NCI-H69 (cell line): ENCODE measurements at regions not wholly inside any gene's neighbourhood (a gene's known extent, or its start where the extent isn't known, plus 50 kb on each side); places are given as distances from the start of the nearest gene placed in this dataset.

Experiments used
- DNase-seq: peaks from one replicate; lab custom pipeline; 2025; lab: John Stamatoyannopoulos, UW

DNA sequence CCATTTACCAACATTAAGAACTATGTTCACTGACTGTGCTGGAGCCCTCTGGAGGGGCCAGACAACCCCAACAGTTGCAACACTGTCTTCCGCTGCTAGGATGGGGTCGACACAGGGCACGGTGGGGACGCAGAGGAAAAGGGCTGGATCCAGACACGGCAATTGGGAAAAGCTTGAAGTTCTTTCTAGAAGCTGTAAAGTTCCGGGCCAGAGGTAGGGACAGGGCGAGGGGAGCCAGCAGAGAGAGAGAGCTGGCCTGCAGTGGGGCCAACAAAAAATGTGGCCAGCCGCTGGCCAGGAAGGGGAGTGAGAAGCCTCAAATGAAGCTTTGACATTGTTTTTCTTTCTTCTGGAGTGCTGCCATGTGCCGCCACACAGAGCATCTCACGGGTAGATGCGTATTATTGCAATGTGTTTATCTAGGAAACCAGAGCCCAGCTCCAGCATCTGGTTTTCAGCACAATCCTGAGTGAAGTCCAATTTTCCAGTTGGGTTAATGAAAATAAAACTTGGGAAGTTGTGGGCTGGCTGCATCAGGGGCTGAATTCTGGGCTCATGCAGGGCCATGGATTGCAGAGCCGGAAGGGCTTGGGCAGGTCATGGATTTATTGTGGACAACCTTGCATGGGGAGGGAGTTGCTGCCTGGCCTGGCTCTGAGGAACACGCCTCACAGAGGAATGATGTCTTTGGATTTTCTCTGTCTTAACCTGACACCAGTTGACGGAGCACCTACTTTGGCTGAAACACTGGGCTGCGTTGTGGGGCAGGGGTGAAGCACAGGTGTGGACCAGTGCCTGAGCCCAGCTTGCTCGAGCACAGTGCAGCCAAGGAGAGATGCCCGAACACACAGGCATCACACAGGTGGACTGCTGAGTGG is 67.6 kb upstream of the AMPD3 start:
- DNase-seq = no peak

DNA sequence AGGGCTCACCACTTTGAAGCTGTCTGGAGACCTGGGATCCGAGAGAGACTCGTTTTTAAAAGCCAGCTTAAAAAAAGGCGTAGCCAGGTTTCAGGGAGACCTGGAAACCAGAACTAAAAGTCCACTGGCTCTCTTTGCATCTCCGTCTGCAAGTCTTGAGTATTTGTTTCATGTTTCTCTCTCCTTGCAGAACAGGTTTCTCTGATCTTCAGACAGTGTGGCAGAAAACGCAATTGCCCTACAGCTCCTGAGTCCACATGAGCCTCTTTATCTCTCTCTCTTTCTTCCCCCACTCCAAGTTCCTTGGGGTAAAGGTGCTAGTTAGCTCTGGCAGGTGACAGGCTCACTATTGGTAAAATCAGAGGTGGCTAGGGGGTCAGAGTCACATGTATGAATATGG is 67.0 kb upstream of the AMPD3 start:
- no peak for DNase-seq

DNA sequence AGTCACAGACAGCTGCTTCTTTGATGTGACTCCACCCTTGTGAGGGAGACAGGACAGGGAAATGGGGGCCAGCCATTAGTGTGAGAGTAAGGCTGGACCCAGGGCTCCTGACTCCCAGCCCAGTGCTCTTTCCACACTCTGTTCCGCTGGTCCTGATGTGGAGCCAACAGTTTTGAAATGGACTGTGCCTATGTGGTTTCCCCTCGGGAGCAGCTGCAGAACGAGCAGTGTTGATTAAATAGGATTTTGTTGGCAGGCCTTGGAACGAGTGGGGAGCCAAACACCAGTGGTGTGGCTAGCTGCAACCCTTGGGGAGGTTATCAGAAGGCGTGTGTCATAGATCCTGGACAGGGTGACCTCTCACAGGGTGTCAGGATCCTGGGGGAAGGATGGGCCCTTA is 66.5 kb upstream of the AMPD3 start:
- DNase-seq = no peak

DNA sequence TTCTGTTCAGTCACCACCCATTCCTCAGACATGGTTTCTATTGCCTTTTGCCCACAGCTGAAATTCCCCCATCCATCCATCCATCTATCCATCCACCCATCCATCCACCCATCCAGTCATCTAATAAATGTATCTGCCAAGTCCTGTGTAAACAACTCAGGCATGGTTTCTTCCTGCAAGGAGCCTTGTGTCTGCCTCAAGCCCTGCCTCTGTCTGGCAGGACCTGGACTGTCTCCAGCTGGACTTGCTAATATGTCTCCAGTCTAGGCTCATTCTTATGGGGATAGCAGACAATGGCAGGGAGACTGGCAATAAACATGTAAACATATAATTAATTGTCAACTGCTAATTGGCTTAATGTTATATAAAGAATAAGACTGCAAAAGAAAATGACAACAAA is 64.7 kb upstream of the AMPD3 start:
- DNase-seq = no peak

DNA sequence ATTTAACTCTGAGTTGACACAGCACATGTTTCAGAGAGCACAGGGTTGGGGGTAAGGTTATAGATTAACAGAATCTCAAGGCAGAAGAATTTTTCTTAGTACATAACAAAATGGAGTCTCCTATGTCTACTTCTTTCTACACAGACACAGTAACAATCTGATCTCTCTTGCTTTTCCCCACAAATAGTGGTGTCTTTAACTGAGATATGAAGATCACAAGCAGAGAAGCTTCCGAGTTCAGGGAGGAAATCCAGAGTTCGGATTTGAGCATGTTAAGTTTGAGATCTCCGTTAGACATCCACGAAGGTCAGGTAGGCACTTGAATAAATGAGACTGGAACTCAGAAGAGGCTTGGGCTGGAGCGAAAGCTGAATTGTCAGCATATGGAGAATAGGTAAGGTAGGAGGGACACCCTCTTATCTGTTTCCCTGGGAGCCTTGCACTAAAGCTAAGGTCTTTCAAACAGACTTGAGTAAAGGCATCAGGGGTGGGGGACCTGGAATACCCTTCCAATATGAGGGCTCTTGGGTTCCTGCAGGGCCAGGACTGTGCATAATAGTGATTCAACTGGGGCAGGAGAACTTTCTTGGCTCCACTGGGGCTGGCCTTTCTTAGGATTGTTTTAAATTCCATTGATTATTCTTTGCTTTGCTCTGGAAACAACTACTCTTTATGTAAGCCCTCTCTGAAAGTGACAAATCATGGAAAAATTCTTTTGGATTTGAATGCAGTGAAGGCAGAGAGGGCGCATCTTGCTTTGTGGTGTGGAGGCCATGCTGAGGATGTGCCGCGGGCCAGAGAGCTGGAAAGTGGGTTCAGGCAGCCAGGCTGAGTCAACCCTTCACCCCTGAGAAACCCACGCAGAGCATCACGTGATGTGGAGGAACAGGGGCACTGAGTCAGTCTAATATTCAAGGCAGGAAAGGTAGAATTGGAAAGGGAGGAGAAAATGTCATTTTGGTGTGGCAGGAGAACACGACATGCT is 62.7 kb upstream of the AMPD3 start:
- DNase-seq = no peak

DNA sequence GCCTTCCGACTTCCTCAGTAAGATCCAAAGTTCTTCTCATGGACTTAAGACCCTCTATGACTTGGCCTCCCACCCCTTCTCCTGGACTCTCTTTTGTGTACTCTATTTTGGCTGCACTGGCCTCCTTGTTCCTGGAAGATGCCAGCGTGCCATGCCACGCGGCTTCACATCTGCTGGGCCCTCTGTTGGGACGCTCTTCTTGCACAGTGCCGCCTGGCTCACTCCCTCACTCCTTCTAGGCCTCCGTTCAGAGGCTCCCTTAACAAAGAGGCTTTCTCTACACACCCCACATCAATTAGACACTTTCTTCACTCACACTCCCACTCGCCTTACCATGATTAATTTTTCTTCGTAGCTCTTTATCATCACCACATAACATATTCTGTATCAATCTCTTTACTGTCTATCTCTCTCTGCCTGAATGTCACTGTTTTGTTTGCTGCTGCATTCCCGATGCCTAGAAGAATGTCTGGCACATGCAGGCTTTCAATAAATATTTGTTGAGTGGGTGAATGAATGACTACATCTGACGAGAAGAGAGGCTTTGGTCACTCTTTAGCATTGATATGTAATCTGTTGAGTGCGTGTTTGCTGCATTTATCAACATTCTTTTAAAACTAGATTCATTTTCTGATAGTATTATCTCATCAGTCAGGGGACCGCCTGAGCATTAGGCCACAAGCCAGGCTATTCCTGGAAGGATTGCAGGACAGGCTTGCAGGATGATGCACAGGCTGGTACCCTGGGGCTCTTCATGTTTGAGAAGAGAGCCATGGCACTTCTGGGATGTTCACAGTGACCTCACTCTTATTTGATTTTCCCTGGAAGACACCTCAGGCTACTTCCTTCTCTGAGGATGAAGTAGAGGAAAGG is 60.6 kb upstream of the AMPD3 start:
- no peak for DNase-seq

DNA sequence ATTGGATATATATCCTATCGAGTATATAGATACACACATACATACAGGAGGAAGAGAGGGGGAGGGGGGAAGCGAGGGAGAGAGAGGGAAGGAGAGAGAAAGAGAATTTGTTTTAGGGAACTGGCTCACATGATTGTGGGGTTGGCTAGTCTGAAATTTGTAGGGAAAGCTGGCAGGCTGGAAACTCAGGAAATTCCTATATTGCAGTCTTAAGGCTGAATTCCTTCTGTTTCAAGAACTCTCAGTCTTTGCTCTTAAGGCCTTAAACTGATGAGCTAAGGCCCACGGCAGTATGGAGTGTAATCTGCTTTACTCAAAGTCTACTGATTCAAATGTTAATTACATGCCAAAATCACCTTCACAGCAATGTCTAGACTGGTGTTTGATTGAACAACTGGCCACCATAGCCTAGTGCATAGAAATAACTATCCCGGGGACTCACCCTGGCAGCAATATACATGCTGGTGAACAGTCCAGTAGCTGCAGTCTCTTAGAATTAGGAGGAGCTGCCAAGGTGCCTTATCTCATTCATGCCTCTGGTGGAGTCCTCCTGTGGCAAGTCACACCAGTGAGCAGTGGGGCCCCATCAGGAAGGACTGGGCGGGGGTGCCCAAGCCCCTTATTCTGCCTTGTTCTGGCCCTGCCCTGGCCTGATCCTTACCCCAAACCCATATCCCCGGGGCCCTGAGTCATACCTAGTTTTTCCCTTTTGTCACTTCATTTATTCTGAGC is 59.7 kb upstream of the AMPD3 start:
- DNase-seq = no peak

DNA sequence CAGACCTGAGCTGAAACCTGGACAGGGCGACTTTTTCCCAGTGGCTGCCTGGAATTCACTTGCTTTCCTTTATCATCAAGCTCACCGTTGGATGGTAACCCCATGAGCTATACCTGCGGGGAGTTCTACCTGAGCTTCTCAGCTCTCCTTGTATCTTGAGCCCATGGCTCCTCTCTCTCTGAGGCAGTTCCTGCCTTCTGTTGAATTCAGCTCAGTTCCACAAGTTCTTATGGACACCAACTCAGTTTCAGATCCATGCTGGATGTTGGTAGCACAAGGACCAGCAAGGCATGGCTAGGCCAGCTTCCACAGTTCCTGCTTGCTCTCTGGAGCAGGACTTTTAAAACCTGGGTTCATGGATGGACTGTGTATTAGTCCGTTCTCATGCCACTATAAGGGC is 58.3 kb upstream of the AMPD3 start:
- DNase-seq = no peak

DNA sequence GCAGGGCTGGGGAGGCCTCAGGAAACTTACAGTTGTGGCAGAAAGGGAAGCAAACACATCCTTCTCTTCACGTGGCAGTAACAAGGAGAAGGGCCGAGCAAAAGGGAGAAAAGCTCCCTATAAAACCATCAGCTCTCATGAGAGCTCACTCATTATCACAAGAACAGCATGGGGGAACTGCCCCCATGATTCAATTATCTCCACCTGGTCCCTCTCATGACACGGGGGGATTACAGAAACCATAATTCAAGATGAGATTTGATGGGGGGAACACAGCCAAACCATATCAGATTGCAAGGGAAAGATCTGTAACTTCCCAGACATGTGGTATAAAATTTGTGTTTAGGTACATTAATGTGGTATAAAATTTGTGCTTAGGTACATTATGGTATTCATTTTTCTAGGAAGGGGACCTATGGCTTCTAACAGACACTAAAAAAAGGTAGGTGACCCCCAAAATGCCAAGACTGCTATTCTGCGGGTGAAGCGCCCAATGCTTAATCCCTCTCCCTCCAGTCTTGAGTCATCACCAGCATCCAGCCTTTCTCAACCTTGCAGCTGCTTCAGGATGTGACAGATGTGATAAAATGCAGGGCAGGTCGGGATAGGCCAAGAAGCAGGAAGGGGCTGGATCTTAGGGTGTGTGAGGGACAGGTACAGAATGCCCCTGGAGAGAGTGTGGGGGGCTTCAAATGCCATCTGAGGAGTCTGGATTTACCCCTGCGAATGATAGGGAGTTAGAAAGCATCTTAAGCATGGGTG is 57.7 kb upstream of the AMPD3 start:
- DNase-seq = no peak

DNA sequence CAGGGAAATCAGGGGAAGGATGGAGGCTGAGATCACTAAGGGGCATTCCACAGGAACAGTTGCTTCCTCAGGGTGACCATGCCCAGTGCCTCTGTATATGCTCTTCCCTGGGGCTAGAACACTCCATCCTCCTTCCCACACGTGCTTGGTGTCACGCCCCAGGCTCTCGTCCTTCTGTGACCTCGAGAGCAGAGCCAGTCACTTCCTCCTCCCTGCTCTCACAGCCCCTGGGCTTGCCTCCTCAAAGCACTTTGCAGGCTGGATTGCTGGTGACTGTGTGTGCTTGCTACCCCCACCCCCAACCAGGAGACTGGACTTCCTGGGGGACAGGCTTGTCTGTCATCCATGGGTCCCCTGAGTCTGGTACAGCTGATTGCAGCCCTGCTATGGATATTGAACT is 56.5 kb upstream of the AMPD3 start:
- DNase-seq = no peak

DNA sequence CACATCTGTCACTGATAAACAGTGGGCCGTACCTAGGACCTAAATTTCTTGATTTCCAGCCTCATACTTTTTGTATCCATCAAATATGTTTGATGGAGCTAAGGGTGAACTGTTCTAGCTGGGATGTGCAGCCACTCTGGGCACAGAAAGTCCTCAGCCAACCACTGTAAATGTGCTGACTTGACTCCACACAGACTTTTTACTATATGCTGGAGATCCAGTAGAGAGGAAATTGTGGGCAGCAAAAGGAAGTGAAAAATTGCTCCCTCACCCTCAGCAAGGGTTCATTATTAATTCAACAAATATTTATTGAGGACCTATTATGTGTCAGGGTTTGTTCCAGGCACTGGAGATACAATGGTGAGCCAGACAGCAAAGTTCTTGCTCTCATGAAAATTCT is 54.2 kb upstream of the AMPD3 start:
- DNase-seq = no peak

DNA sequence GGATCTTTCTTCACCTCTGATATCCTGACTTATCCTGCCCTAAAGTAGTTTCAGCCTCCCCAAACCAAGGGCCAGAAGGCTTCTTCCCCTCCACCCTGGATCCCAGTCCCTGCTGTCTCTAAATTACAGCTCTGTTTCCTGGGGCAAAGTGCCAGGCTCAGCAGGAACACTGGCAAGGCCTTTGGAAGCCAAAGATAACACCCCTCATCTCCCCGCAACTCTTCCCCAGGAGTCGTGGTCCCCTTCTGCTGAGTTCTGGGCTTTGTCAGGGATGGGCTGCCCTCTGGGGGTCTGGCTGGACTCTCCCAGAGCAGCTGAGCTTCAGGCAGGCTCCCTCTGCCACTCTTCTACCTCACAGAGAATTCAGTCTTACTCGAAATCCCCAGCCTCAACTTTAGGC is 53.8 kb upstream of the AMPD3 start:
- no peak for DNase-seq

DNA sequence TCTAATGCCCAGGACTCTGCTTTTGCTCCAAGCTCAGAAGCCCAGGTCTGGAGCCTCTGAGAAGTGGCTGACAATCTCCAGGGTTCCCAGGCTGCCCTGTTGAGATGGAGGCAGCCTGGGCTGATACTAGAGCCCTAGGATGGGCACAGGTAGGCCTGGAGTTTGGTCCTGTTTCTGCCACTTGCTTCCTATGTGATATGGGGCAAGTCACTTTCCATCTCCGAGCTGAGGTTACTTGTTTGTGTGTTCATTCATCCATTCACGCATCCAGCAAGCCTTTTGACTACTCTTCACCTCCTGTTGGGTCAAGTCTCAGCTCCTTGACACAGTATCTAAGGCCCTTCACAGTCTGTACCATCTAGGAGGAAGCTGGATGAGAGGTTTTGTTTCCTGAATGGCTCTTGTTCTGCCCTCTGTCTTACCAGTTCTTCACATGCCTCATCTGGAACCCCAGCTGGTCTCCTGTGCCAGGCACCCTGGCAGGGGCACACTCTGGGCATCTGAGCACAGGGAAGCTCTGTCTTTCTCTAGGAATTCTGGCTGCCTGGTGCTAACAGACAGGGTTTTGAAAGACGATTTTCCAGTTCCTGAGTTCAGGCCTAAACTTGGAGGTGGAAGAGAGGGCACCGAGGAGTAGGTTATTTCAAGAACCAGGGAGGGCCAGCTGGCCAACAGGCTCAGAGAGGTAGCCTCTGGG is 53.2 kb upstream of the AMPD3 start:
- no peak for DNase-seq
